ENCODE measurements at regions not wholly inside any gene's neighbourhood (a gene's known extent, or its start where the extent isn't known, plus 50 kb on each side); places are given as distances from the start of the nearest gene placed in this dataset.
A peak's percentile ranks its signal among the peaks of the same experiment; 100 is the strongest.
"Not testable (repeated sequence)": the region's sequence is repeated elsewhere in the genome, so short reads cannot be mapped to it uniquely, and the experiment has no call there.

GRCh38 chr7:77484785-77485184, 52.3 kb upstream of the PTPN12 start:
- H3K4me3 Mint-ChIP-seq, result no peak overlapping the region
- no peak for DNase-seq
- H3K27ac Mint-ChIP-seq, result no peak overlapping the region
- peaks cover 7% of the 10 kb centered on the region for H3K4me1 Mint-ChIP-seq
- no peaks in the 10 kb centered on the region for H3K9me3 ChIP-seq (ENCODE audit: control insufficient read depth, low read length, poor library complexity, severe bottlenecking)
- peaks cover 32% of the 10 kb centered on the region for H3K27me3 Mint-ChIP-seq
- H3K36me3 Mint-ChIP-seq (ENCODE audit: low read depth), result peaks cover 5% of the 10 kb centered on the region
- ATAC-seq, result no peak

DNA sequence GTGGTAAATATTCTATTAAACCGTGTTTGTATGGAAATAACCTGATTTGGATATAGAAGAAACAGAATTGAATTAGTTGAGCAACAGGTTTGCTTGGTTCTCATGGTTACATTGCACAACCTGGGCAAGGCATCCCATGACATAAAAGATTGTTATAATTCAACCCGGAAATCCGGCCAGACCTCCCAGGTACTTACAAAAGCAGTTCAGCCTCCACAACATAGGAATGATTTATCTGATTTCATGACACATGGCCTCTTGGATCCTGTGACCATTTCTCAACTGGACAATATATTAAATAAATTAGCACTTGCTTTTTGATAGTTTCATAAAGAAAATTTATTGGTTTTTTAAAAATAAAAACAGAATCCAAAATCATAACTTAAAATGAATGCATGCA, 55.1 kb upstream of the PTPN12 start:
- no peak for DNase-seq
- Mint-ChIP-seq H3K27me3 (peaks cover 13% of the 10 kb centered on the region), H3K4me1 (peaks cover 7% of the 10 kb centered on the region), H3K27ac (no peak overlapping the region), H3K36me3 (ENCODE audit: low read depth) (peaks cover 2% of the 10 kb centered on the region), H3K4me3 (no peak overlapping the region)
- ATAC-seq, result no peak
- H3K9me3 ChIP-seq (ENCODE audit: control insufficient read depth, low read length, poor library complexity, severe bottlenecking), result no peaks in the 10 kb centered on the region

DNA sequence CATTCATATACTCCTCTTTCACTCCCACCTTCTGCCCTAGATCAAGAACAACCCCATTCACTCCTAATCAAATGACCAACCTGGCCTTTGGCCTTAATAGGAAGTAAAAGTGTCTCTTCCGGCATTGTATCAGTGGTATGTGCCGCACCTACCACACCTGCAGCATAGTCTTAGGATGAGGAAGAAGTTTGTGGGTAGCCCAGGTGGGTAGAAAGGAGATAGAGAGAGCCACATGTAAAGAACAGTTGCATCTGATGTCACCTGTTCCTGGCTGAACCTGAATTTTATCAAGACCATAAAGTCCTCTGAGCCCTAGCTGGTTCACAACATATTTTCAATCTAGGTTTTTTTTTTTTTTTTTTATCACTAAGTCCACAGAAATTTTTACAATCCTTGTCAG, 55.5 kb upstream of the PTPN12 start:
- H3K4me3 Mint-ChIP-seq, result no peak overlapping the region
- no peak overlapping the region for H3K27ac Mint-ChIP-seq
- peaks cover 2% of the 10 kb centered on the region for H3K36me3 Mint-ChIP-seq (ENCODE audit: low read depth)
- H3K9me3 ChIP-seq (ENCODE audit: control insufficient read depth, low read length, poor library complexity, severe bottlenecking), result no peaks in the 10 kb centered on the region
- H3K27me3 Mint-ChIP-seq, result peaks cover 10% of the 10 kb centered on the region
- H3K4me1 Mint-ChIP-seq, result peaks cover 9% of the 10 kb centered on the region
- no peak for ATAC-seq
- no peak for DNase-seq

GRCh38 chr7:77480102-77480627, 56.9 kb upstream of the PTPN12 start:
- H3K36me3 Mint-ChIP-seq (ENCODE audit: low read depth); ATAC-seq; DNase-seq; H3K9me3 ChIP-seq (ENCODE audit: control insufficient read depth, low read length, poor library complexity, severe bottlenecking); H3K27me3 Mint-ChIP-seq; H3K4me1 Mint-ChIP-seq; H3K4me3 Mint-ChIP-seq; H3K27ac Mint-ChIP-seq: not testable (repeated sequence)

GRCh38 chr7:77479536-77480088, 57.5 kb upstream of the PTPN12 start:
- no peak overlapping the region for H3K27ac Mint-ChIP-seq
- H3K4me1 Mint-ChIP-seq, result peaks cover 11% of the 10 kb centered on the region
- DNase-seq, result no peak
- H3K27me3 Mint-ChIP-seq, result no peaks in the 10 kb centered on the region
- H3K36me3 Mint-ChIP-seq (ENCODE audit: low read depth), result no peaks in the 10 kb centered on the region
- H3K9me3 ChIP-seq (ENCODE audit: control insufficient read depth, low read length, poor library complexity, severe bottlenecking), result no peaks in the 10 kb centered on the region
- ATAC-seq, result no peak
- no peak overlapping the region for H3K4me3 Mint-ChIP-seq

GRCh38 chr7:77476871-77477270, 60.2 kb upstream of the PTPN12 start:
- Mint-ChIP-seq H3K4me1 (peaks cover 11% of the 10 kb centered on the region), H3K36me3 (ENCODE audit: low read depth) (no peaks in the 10 kb centered on the region), H3K27ac (no peak overlapping the region), H3K27me3 (no peaks in the 10 kb centered on the region), H3K4me3 (no peak overlapping the region)
- H3K9me3 ChIP-seq (ENCODE audit: control insufficient read depth, low read length, poor library complexity, severe bottlenecking), result no peaks in the 10 kb centered on the region
- DNase-seq, result no peak
- no peak for ATAC-seq

- Mint-ChIP-seq H3K27me3 (no peaks in the 10 kb centered on the region), H3K4me3 (no peak overlapping the region), H3K27ac (no peak overlapping the region), H3K36me3 (ENCODE audit: low read depth) (no peaks in the 10 kb centered on the region), H3K4me1 (peaks cover 8% of the 10 kb centered on the region)
- DNase-seq, result no peak
- ATAC-seq, result no peak
- H3K9me3 ChIP-seq (ENCODE audit: control insufficient read depth, low read length, poor library complexity, severe bottlenecking), result no peaks in the 10 kb centered on the region
Observed at GRCh38 chr7:77475181-77475580, 59.0 kb upstream of the GSAP start.

DNA sequence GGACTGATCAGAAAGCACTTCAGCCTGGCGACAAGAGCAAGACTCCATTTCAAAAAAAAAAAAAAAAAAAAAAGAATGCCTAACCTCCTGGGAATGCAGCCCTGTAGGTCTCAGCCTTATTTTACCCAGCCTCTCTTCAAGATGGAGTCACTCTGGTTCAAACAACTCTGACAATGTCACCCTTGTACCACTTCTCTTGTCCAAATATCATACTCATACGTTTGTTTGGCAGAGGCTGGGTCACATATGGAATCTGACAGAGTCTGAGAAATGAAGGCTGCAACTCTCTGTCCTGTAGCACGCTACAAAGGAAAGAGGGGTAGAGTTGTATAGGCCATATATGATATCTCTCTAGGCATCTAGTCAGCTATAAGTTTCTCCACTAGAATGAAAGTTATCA, 58.6 kb upstream of the GSAP start:
- Mint-ChIP-seq H3K4me3 (no peak overlapping the region), H3K27me3 (no peaks in the 10 kb centered on the region), H3K4me1 (peaks cover 8% of the 10 kb centered on the region), H3K36me3 (ENCODE audit: low read depth) (no peaks in the 10 kb centered on the region), H3K27ac (no peak overlapping the region)
- ATAC-seq (no peak), DNase-seq (no peak)
- no peaks in the 10 kb centered on the region for H3K9me3 ChIP-seq (ENCODE audit: control insufficient read depth, low read length, poor library complexity, severe bottlenecking)

GRCh38 chr7:77473229-77474005, 57.3 kb upstream of the GSAP start:
- H3K36me3 Mint-ChIP-seq (ENCODE audit: low read depth), result no peaks in the 10 kb centered on the region
- peak overlapping the region; percentile 61 for H3K27ac Mint-ChIP-seq
- DNase-seq (no peak), ATAC-seq (no peak)
- peaks cover 6% of the 10 kb centered on the region for H3K4me1 Mint-ChIP-seq
- no peak overlapping the region for H3K4me3 Mint-ChIP-seq
- H3K27me3 Mint-ChIP-seq, result no peaks in the 10 kb centered on the region
- no peaks in the 10 kb centered on the region for H3K9me3 ChIP-seq (ENCODE audit: control insufficient read depth, low read length, poor library complexity, severe bottlenecking)

DNA sequence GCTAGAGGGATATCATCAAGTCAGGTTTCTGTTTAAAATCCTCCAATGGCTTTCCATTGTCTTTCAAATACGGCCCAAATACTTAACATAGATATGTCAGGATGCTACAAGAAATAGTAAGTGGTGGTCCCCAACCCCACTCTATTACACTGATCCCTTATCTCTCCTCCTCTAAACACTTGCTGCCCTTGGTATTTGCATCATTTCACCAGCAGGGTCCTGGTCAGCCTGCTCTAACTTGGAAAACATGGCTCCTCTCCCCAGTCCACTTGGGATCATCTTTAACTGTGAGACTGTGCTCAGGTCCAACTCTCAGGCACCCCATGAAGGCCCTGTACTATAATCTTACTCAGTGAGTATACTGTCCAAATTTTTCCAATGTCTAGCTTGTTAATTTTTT, 53.8 kb upstream of the GSAP start:
- H3K27ac Mint-ChIP-seq, result no peak overlapping the region
- H3K4me1 Mint-ChIP-seq, result peaks cover under 1% of the 10 kb centered on the region
- H3K36me3 Mint-ChIP-seq (ENCODE audit: low read depth), result no peaks in the 10 kb centered on the region
- no peaks in the 10 kb centered on the region for H3K27me3 Mint-ChIP-seq
- DNase-seq (no peak), ATAC-seq (no peak)
- no peaks in the 10 kb centered on the region for H3K9me3 ChIP-seq (ENCODE audit: control insufficient read depth, low read length, poor library complexity, severe bottlenecking)
- no peak overlapping the region for H3K4me3 Mint-ChIP-seq

- Mint-ChIP-seq H3K27me3 (no peaks in the 10 kb centered on the region), H3K36me3 (ENCODE audit: low read depth) (no peaks in the 10 kb centered on the region), H3K27ac (no peak overlapping the region), H3K4me3 (no peak overlapping the region), H3K4me1 (peaks cover 4% of the 10 kb centered on the region)
- DNase-seq, result no peak
- H3K9me3 ChIP-seq (ENCODE audit: control insufficient read depth, low read length, poor library complexity, severe bottlenecking), result no peaks in the 10 kb centered on the region
- no peak for ATAC-seq
Observed at GRCh38 chr7:77467408-77467807, 51.3 kb upstream of the GSAP start.

DNA sequence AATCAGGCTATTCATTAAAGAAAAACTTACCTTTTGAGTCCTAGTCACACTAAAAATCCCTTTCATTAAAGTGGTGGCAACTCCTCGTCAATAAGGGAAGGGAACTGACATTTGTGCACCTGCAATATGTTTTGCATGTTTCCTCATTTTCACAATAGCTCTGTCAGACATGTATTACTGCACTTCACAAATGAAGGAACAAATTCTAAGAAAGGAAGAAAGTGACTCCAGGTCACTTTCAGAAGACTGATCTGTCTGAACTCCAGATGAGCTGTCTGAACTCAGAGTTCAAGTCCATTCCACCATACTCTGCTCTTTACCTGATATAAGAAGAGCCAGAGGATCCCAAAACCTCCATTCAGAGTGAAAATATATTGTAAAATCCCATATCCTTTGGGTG, 50.3 kb upstream of the GSAP start:
- Mint-ChIP-seq H3K27ac (no peak overlapping the region), H3K4me1 (peaks cover 4% of the 10 kb centered on the region), H3K27me3 (no peaks in the 10 kb centered on the region), H3K36me3 (ENCODE audit: low read depth) (no peaks in the 10 kb centered on the region), H3K4me3 (no peak overlapping the region)
- DNase-seq (no peak), ATAC-seq (no peak)
- H3K9me3 ChIP-seq (ENCODE audit: control insufficient read depth, low read length, poor library complexity, severe bottlenecking), result no peaks in the 10 kb centered on the region
